ENCODE measurements at regions not wholly inside any gene's neighbourhood (a gene's known extent, or its start where the extent isn't known, plus 50 kb on each side); places are given as distances from the start of the nearest gene placed in this dataset.
"Not testable (repeated sequence)": the region's sequence is repeated elsewhere in the genome, so short reads cannot be mapped to it uniquely, and the experiment has no call there.

- H3K4me3 Mint-ChIP-seq, result no peak overlapping the region
- H3K9me3 ChIP-seq (ENCODE audit: control extremely low read depth in 1 of 3, control insufficient read depth in 2 of 3, insufficient read depth in 1 of 3, low read length in 2 of 3), result no peaks in the 10 kb centered on the region
- intact Hi-C loops (cut with micrococcal nuclease), result no loop called here
- CTCF ChIA-PET, result no interaction called here
- H3K4me1 Mint-ChIP-seq, result no peaks in the 10 kb centered on the region
- H3K27me3 Mint-ChIP-seq, result no peaks in the 10 kb centered on the region
- H3K4me1 ChIP-seq (ENCODE audit: control insufficient read depth in 2 of 2, insufficient read depth in 2 of 2, low read length in 2 of 2), result no peaks in the 10 kb centered on the region
- TF ChIP-seq EZH2 (IDR thresholded peaks at IDR 0.05; ENCODE audit: borderline replicate concordance, insufficient read depth, low read depth, low read length, poor library complexity, severe bottlenecking), result no peak
- TF ChIP-seq CTCF (IDR thresholded peaks at IDR 0.05), result no peak
- DNase-seq, result no peak
- POLR2A ChIA-PET, result no interaction called here
- H3K4me3 ChIP-seq (ENCODE audit: control extremely low read depth in 1 of 5, extremely low read depth in 1 of 5, insufficient read depth in 1 of 5, low read depth in 2 of 5, low read length in 4 of 5), result no peak overlapping the region
- WGBS (ENCODE audit: insufficient coverage), result no CpG with 5 or more reads among the region's 1 CpG
- no peaks in the 10 kb centered on the region for H3K9me3 Mint-ChIP-seq (ENCODE audit: insufficient read depth)
- no peaks in the 10 kb centered on the region for H3K79me2 ChIP-seq (ENCODE audit: control insufficient read depth, insufficient read depth, low read length)
- H3K36me3 ChIP-seq (replicated peaks in 1 of 2; ENCODE audit: control extremely low read depth in 1 of 2, control insufficient read depth in 1 of 2, extremely low read depth in 1 of 2, insufficient read depth in 2 of 2, low read length in 1 of 2), result no peaks in the 10 kb centered on the region
- H3K27ac Mint-ChIP-seq, result no peak overlapping the region
- H3K27me3 ChIP-seq (replicated peaks in 1 of 4; ENCODE audit: control extremely low read depth in 1 of 4, control insufficient read depth in 3 of 4, insufficient read depth in 4 of 4, low read length in 3 of 4), result no peaks in the 10 kb centered on the region
- no peak for ATAC-seq (ENCODE audit: low read depth)
- no peak overlapping the region for H3K27ac ChIP-seq (ENCODE audit: low read length in 2 of 2)
- H4K20me1 ChIP-seq (ENCODE audit: control insufficient read depth, insufficient read depth, low read length, poor library complexity, severe bottlenecking), result no peaks in the 10 kb centered on the region
- H3K4me2 ChIP-seq (replicated peaks; ENCODE audit: low read depth, low read length, poor library complexity, severe bottlenecking), result no peak overlapping the region
- H3K9ac ChIP-seq (ENCODE audit: low read length), result no peak overlapping the region
- H2AFZ ChIP-seq (ENCODE audit: insufficient read depth, low read depth, low read length, poor library complexity, severe bottlenecking), result no peak overlapping the region
These were observed 107.3 kb upstream of the ANKRD28 start for GRCh38 chr3:15905041-15905440.

- DNase-seq; intact Hi-C loops (cut with micrococcal nuclease); H3K27ac ChIP-seq (ENCODE audit: low read length in 2 of 2); POLR2A ChIA-PET; H3K4me1 ChIP-seq (ENCODE audit: control insufficient read depth in 2 of 2, insufficient read depth in 2 of 2, low read length in 2 of 2); H4K20me1 ChIP-seq (ENCODE audit: control insufficient read depth, insufficient read depth, low read length, poor library complexity, severe bottlenecking); H3K4me3 Mint-ChIP-seq; H3K4me1 Mint-ChIP-seq; H3K9me3 Mint-ChIP-seq (ENCODE audit: insufficient read depth); H3K27me3 Mint-ChIP-seq; H3K9ac ChIP-seq (ENCODE audit: low read length); H2AFZ ChIP-seq (ENCODE audit: insufficient read depth, low read depth, low read length, poor library complexity, severe bottlenecking); H3K27me3 ChIP-seq (replicated peaks in 1 of 4; ENCODE audit: control extremely low read depth in 1 of 4, control insufficient read depth in 3 of 4, insufficient read depth in 4 of 4, low read length in 3 of 4); H3K36me3 ChIP-seq (replicated peaks in 1 of 2; ENCODE audit: control extremely low read depth in 1 of 2, control insufficient read depth in 1 of 2, extremely low read depth in 1 of 2, insufficient read depth in 2 of 2, low read length in 1 of 2); ATAC-seq (ENCODE audit: low read depth); H3K4me3 ChIP-seq (ENCODE audit: control extremely low read depth in 1 of 5, extremely low read depth in 1 of 5, insufficient read depth in 1 of 5, low read depth in 2 of 5, low read length in 4 of 5); H3K27ac Mint-ChIP-seq; H3K4me2 ChIP-seq (replicated peaks; ENCODE audit: low read depth, low read length, poor library complexity, severe bottlenecking); H3K9me3 ChIP-seq (ENCODE audit: control extremely low read depth in 1 of 3, control insufficient read depth in 2 of 3, insufficient read depth in 1 of 3, low read length in 2 of 3); CTCF ChIA-PET; H3K79me2 ChIP-seq (ENCODE audit: control insufficient read depth, insufficient read depth, low read length): not testable (repeated sequence)
- WGBS (ENCODE audit: insufficient coverage), result no CpG with 5 or more reads among the region's 5 CpGs
These were observed 109.6 kb upstream of the ANKRD28 start for GRCh38 chr3:15907403-15907802.
